Retinal pigment epithelial cell (primary cell): ENCODE measurements at regions not wholly inside any gene's neighbourhood (a gene's known extent, or its start where the extent isn't known, plus 50 kb on each side); places are given as distances from the start of the nearest gene placed in this dataset.

Experiments
- DNase-seq: peaks from one replicate; pipeline ENCODE4 v3.0.0-alpha.2; 2010; ENCODE audit warnings: low read depth
- H3K4me3 ChIP-seq: 2 replicates; pipeline ENCODE4 v1.5.1; 2011; ENCODE audit warnings: mild to moderate bottlenecking, low read length, control low read depth, moderate library complexity
- CTCF ChIP-seq: conservative IDR thresholded peaks from 2 replicates; pipeline ENCODE4 v1.5.1; 2011; ENCODE audit warnings: low read depth, low read length, control low read depth, inconsistent platforms

GRCh38 chr14:65926935-65927700 is 514.6 kb downstream of the FUT8 start:
- DNase-seq, result no peak
- no peak overlapping the region for H3K4me3 ChIP-seq
- no peak for TF ChIP-seq CTCF

- DNase-seq, result no peak
- no peak overlapping the region for H3K4me3 ChIP-seq
- TF ChIP-seq CTCF, result no peak
Observed at GRCh38 chr14:65927931-65928356, 515.4 kb downstream of the FUT8 start.

GRCh38 chr14:65928995-65929394 is 516.5 kb downstream of the FUT8 start:
- H3K4me3 ChIP-seq, result no peak overlapping the region
- TF ChIP-seq CTCF, result no peak
- no peak for DNase-seq

GRCh38 chr14:65933400-65934069 is 521.0 kb downstream of the FUT8 start:
- TF ChIP-seq CTCF, result no peak
- DNase-seq, result no peak
- no peak overlapping the region for H3K4me3 ChIP-seq

- H3K4me3 ChIP-seq, result no peak overlapping the region
- DNase-seq, result no peak
Observed at GRCh38 chr14:65934070-65934435, 521.5 kb downstream of the FUT8 start.

GRCh38 chr14:65936342-65936975 is 523.9 kb downstream of the FUT8 start:
- no peak for TF ChIP-seq CTCF
- no peak overlapping the region for H3K4me3 ChIP-seq
- DNase-seq, result no peak

More at GRCh38 chr14:65934070-65934435, 521.5 kb downstream of the FUT8 start:
- TF ChIP-seq CTCF, result no peak
